Transverse colon (tissue), 4 donors: ENCODE measurements at regions not wholly inside any gene's neighbourhood (a gene's known extent, or its start where the extent isn't known, plus 50 kb on each side); places are given as distances from the start of the nearest gene placed in this dataset.
A peak's percentile ranks its signal among the peaks of the same experiment; 100 is the strongest.

Experiments used
- DNase-seq: peaks from one replicate; pipeline ENCODE4 v3.0.0-alpha.2; 2019
- H3K27ac ChIP-seq, 4 donors: fragments of 200-600 bp; sonication (generic); 2 replicates each; pipeline ENCODE4 v1.5.1; 2016 to 2018; ENCODE audit warnings: inconsistent platforms in 4 of 4
- H3K27me3 ChIP-seq: fragments of 200-600 bp; sonication (generic); 2 replicates; pipeline ENCODE4 v1.5.1; 2017; ENCODE audit warnings: inconsistent platforms
- H3K36me3 ChIP-seq, 4 donors: fragments of 200-600 bp; sonication (generic); 2 replicates each; pipeline ENCODE4 v1.5.1; 2017 to 2019; ENCODE audit warnings: inconsistent platforms in 4 of 4
- H3K4me1 ChIP-seq, 4 donors: fragments of 200-600 bp; sonication (generic); 2 replicates each; pipeline ENCODE4 v1.5.1; 2017 to 2020; ENCODE audit warnings: inconsistent platforms in 4 of 4
- H3K4me3 ChIP-seq, 4 donors: fragments of 200-600 bp; sonication (generic); 1 replicate in 1 of 4; 2 replicates in 3 of 4; pipeline versions ENCODE4 v1.5.1 to v1.6.1; 2017 to 2019; ENCODE audit warnings: inconsistent platforms in 4 of 4
- H3K9me3 ChIP-seq, 2 donors: fragments of 200-600 bp; sonication (generic); 2 replicates each; pipeline ENCODE4 v1.5.1; 2017 to 2019; ENCODE audit warnings: inconsistent platforms in 2 of 2
- CTCF ChIP-seq, 5 experiments: fragments of 200-600 bp in 3 of 5; fragments of 450-650 bp in 2 of 5; sonication (generic) in 3 of 5; IDR thresholded peaks; 1 replicate in 2 of 5; 2 replicates in 3 of 5; pipeline ENCODE4 v1.5.1; 2016 to 2017; ENCODE audit warnings: antibody characterized with exemption in 5 of 5, inconsistent platforms in 3 of 5, mild to moderate bottlenecking in 2 of 5, moderate library complexity in 1 of 5
- EP300 ChIP-seq: sonication (generic); formaldehyde crosslinking; IDR thresholded peaks from one replicate; pipeline ENCODE4 v1.6.1; 2017; ENCODE audit warnings: antibody characterized with exemption, low read depth
- POLR2A ChIP-seq: fragments of 450-650 bp; IDR thresholded peaks from one replicate; pipeline ENCODE4 v1.6.1; 2016; ENCODE audit warnings: antibody characterized with exemption, mild to moderate bottlenecking, moderate library complexity
- POLR2AphosphoS5 ChIP-seq, 3 donors: sonication (generic); formaldehyde crosslinking; IDR thresholded peaks; one replicate each; pipeline ENCODE4 v1.6.1; 2016; ENCODE audit warnings: antibody characterized with exemption in 3 of 3
- WGBS, 2 donors: methylation state at CpG; one replicate each; pipeline ENCODE4 v1.1.5; 2018; ENCODE audit warnings: low coverage in 1 of 2; 5-methylcytosine and 5-hydroxymethylcytosine counted together
- in situ Hi-C, 4 donors: fragments of 200-750 bp; cut with MboI; loops; one replicate each; pipeline versions ENCODE4 v1.15.0 to v1.15.1; 2017; ENCODE audit warnings: low sequenced_read_pairs in 3 of 4, low pct_ligation_motif_present in 1 of 4, low pct_unique_long_range_greater_than_20kb in 1 of 4
- intact Hi-C: fragments of 100-400 bp; cut with DNase I; formaldehyde crosslinking; loops from one replicate; pipeline ENCODE4 v1.15.1; 2023; ENCODE audit warnings: low total_unique reads

GRCh38 chr2:226583715-226584114, 215.9 kb downstream of the IRS1 start:
- no peak for TF ChIP-seq CTCF (IDR thresholded peaks at IDR 0.05)
- TF ChIP-seq POLR2AphosphoS5 (IDR thresholded peaks at IDR 0.05), result no peak
- TF ChIP-seq POLR2A, result no peak
- no peak for TF ChIP-seq EP300
- no peak for DNase-seq
- in situ Hi-C loops (no loop called here), intact Hi-C loops (no loop called here)
- Histone ChIP-seq H3K27me3 (no peaks in the 10 kb centered on the region), H3K9me3 (peaks cover 0 to 1% of the 10 kb centered on the region in 2 donors), H3K4me1 (peaks cover 0 to 6% (median 2%) of the 10 kb centered on the region in 4 donors), H3K36me3 (no peaks in the 10 kb centered on the region), H3K27ac (peak overlapping the region in 2 of 4 donors; percentile 16 to 33), H3K4me3 (no peak overlapping the region)
- 60 to 71% methylated on average over 1 of the region's 1 CpG for WGBS, 2 donors

- Histone ChIP-seq H3K27me3 (no peaks in the 10 kb centered on the region), H3K9me3 (no peaks in the 10 kb centered on the region), H3K27ac (no peak overlapping the region), H3K4me1 (peaks cover 0 to 6% (median 2%) of the 10 kb centered on the region in 4 donors), H3K36me3 (no peaks in the 10 kb centered on the region), H3K4me3 (no peak overlapping the region)
- TF ChIP-seq CTCF (IDR thresholded peaks at IDR 0.05), result no peak
- TF ChIP-seq EP300, result no peak
- TF ChIP-seq POLR2A, result no peak
- TF ChIP-seq POLR2AphosphoS5 (IDR thresholded peaks at IDR 0.05), result no peak
- in situ Hi-C loops (no loop called here), intact Hi-C loops (no loop called here)
- no peak for DNase-seq
- WGBS, 2 donors, result 68 to 74% methylated on average over 4 of the region's 4 CpGs
Observed at GRCh38 chr2:226581661-226582060, 218.0 kb downstream of the IRS1 start.

GRCh38 chr2:226581004-226581403, 218.6 kb downstream of the IRS1 start:
- no peak for TF ChIP-seq EP300
- TF ChIP-seq POLR2AphosphoS5 (IDR thresholded peaks at IDR 0.05), result no peak
- no peak for TF ChIP-seq POLR2A
- TF ChIP-seq CTCF (IDR thresholded peaks at IDR 0.05), result no peak
- Histone ChIP-seq H3K36me3 (no peaks in the 10 kb centered on the region), H3K27ac (no peak overlapping the region), H3K27me3 (no peaks in the 10 kb centered on the region), H3K9me3 (no peaks in the 10 kb centered on the region), H3K4me1 (peaks cover 0 to 6% (median 2%) of the 10 kb centered on the region in 4 donors), H3K4me3 (no peak overlapping the region)
- WGBS, 2 donors, result 72 to 77% methylated on average over 2 of the region's 2 CpGs
- in situ Hi-C loops (no loop called here), intact Hi-C loops (no loop called here)
- DNase-seq, result peak; percentile 41

- 29 to 43% methylated on average over 1 of the region's 1 CpG for WGBS, 2 donors
Observed at GRCh38 chr2:226580403-226580802, 219.2 kb downstream of the IRS1 start.

More at GRCh38 chr2:226580403-226580802, 219.2 kb downstream of the IRS1 start:
- in situ Hi-C loops, result no loop called here
- no peak for TF ChIP-seq EP300
- no peak for TF ChIP-seq CTCF (IDR thresholded peaks at IDR 0.05)
- TF ChIP-seq POLR2AphosphoS5 (IDR thresholded peaks at IDR 0.05), result no peak
- TF ChIP-seq POLR2A, result no peak
- Histone ChIP-seq H3K9me3 (no peaks in the 10 kb centered on the region), H3K27ac (no peak overlapping the region), H3K4me1 (peaks cover 0 to 6% (median 2%) of the 10 kb centered on the region in 4 donors), H3K4me3 (no peak overlapping the region), H3K36me3 (no peaks in the 10 kb centered on the region), H3K27me3 (no peaks in the 10 kb centered on the region)
- no peak for DNase-seq
- intact Hi-C loops, result no loop called here
